HG02852 (cell line): ENCODE measurements at regions not wholly inside any gene's neighbourhood (a gene's known extent, or its start where the extent isn't known, plus 50 kb on each side); places are given as distances from the start of the nearest gene placed in this dataset.

Experiments used
- ATAC-seq: cut with Tn5 transposase; IDR thresholded peaks from one replicate; pipeline ENCODE4 v1.9.1; 2021; ENCODE audit warnings: mild to moderate bottlenecking, moderate library complexity; ENCODE audit not compliant: unreplicated experiment

DNA sequence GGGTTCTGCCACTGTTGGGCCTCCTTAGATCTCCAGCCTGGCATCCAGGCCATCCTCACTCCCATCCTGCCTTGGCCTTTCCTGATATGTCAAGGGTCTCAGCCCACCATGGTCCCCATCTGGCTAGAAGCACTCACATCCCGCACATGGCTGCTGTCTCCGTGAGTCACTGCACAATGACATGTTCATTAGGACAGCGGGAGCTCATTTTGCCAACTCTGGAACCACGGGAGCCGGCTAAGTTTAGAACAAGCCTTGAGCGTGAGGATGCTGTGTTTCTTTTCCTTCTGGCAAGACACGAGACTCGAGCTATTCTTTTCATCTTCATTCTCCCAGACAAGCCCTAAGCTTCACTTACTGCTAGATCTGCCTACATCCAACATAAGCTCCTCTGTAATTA is 65.7 kb upstream of the KSR1 start:
- ATAC-seq, result no peak

DNA sequence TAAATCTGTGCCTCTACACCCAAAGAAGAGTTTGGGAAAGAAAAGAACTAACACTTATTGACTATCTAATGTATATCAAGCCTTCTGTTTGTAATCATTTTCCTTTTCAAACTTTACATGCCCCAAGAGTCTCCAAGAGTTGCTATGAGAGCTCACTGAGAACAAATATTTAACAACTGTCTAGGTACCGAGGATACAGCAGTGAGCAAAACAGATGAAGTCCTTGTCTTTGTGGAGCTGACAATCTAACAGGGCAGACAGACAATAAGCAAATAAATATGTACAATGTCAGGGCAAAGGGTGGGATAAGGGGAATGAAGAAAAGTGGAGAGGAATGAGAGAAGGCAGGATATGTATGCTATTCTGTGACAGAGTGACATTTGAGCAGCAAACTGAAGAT is 64.8 kb upstream of the KSR1 start:
- ATAC-seq, result no peak

GRCh38 chr17:27396045-27396444 is 60.2 kb upstream of the KSR1 start:
- ATAC-seq, result no peak

- ATAC-seq, result no peak
These were observed 59.3 kb upstream of the KSR1 start for GRCh38 chr17:27396941-27397340.

DNA sequence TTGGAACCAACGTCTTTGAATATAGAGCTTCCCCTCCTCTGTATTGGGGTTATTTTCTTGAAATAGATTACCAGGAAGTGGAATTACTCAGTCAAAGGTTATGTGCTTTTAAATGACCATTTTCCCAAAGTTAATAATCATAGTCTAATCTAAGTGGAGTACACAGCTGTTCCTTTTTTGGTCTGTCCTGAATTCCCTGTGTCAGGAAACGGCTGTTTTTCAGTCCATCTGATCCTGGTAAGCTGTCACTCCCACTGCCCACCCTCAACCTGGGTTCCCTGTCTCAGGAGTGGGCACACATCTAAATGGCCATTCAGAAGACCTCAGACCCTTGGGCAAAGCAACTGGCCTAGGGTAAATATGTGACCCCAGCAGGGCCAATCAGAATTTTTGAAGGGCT is 57.6 kb upstream of the KSR1 start:
- no peak for ATAC-seq

- no peak for ATAC-seq
These were observed 55.3 kb upstream of the KSR1 start for GRCh38 chr17:27400991-27401390.

- no peak for ATAC-seq
These were observed 53.3 kb upstream of the KSR1 start for GRCh38 chr17:27402943-27403342.

DNA sequence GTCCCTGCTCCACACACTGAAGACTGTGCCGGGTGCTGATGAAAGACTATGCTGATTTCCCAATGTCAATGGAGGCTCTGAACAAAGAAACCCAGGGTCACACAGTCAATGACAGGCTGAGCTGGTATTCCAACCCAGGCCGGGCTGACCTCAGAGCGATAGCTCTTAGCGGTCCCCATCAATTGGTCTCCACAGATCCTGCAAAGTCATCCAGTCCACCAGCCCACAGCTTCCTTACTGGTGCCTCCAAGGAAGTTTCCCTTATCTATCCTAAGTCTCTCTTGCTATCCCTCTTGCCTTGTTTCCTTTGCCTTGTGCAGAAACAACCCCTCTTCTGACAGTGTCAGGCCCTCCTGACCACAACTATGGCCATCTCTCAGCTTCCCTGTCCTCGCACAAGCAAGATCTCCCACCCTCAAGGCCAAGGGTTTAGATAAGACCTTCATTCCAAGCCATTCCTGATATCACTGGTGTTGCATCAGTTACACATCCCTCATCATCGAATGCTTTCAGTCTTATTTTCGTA is 52.7 kb upstream of the KSR1 start:
- ATAC-seq, result no peak

DNA sequence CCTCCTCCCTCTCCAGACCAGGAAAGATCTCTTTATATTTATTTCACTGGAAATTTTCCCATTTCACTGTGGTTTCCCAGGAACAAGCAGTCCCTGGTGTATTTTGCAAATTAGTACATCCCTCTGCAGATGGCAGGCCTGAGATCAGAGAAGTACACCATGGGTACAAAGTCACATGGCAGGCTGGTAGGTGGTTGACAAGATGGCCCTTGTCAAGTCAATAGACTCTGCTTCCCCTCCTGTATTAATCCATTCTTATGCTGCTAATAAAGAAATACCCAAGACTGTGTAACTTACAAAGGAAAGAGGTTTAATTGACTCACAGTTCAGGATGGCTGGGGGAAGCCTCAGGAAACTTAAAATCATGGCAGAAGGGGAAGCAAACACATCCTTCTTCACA is 51.6 kb upstream of the KSR1 start:
- no peak for ATAC-seq
